ENCODE measurements at regions not wholly inside any gene's neighbourhood (a gene's known extent, or its start where the extent isn't known, plus 50 kb on each side); places are given as distances from the start of the nearest gene placed in this dataset.

- H3K36me3 ChIP-seq (ENCODE audit: insufficient read depth, low read length): no peaks in the 10 kb centered on the region
- H3K4me3 ChIP-seq: no peak overlapping the region
- TF ChIP-seq FOXP2 (optimal IDR thresholded peaks at IDR 0.05; ENCODE audit: control extremely low read depth, extremely low read length, insufficient read depth): no peak
- TF ChIP-seq POLR2AphosphoS5 (IDR thresholded peaks at IDR 0.05; ENCODE audit: borderline replicate concordance, low read depth, low read length): no peak
- TF ChIP-seq EZH2 (IDR thresholded peaks at IDR 0.05): no peak
- H3K9ac ChIP-seq (ENCODE audit: insufficient read length): no peak overlapping the region
- no peaks in the 10 kb centered on the region for H3K9me3 ChIP-seq (ENCODE audit: low read depth, low read length)
- no peak overlapping the region for H3K27ac ChIP-seq
- DNase-seq (ENCODE audit: low read depth, low spot score): no peak
Observed at GRCh38 chr12:89781156-89781555, 72.5 kb upstream of the ATP2B1 start.

GRCh38 chr12:89779090-89779489 is 70.5 kb upstream of the ATP2B1 start:
- no peaks in the 10 kb centered on the region for H3K9me3 ChIP-seq (ENCODE audit: low read depth, low read length)
- H3K4me3 ChIP-seq: no peak overlapping the region
- TF ChIP-seq FOXP2 (optimal IDR thresholded peaks at IDR 0.05; ENCODE audit: control extremely low read depth, extremely low read length, insufficient read depth) (no peak), EZH2 (IDR thresholded peaks at IDR 0.05) (no peak), POLR2AphosphoS5 (IDR thresholded peaks at IDR 0.05; ENCODE audit: borderline replicate concordance, low read depth, low read length) (no peak)
- no peaks in the 10 kb centered on the region for H3K36me3 ChIP-seq (ENCODE audit: insufficient read depth, low read length)
- DNase-seq (ENCODE audit: low read depth, low spot score): no peak
- H3K9ac ChIP-seq (ENCODE audit: insufficient read length): no peak overlapping the region
- no peak overlapping the region for H3K27ac ChIP-seq

- Histone ChIP-seq H3K9me3 (ENCODE audit: low read depth, low read length) (no peaks in the 10 kb centered on the region), H3K4me3 (no peak overlapping the region), H3K9ac (ENCODE audit: insufficient read length) (no peak overlapping the region), H3K36me3 (ENCODE audit: insufficient read depth, low read length) (no peaks in the 10 kb centered on the region), H3K27ac (no peak overlapping the region)
- TF ChIP-seq FOXP2 (optimal IDR thresholded peaks at IDR 0.05; ENCODE audit: control extremely low read depth, extremely low read length, insufficient read depth): no peak
- TF ChIP-seq EZH2 (IDR thresholded peaks at IDR 0.05): no peak
- no peak for TF ChIP-seq POLR2AphosphoS5 (IDR thresholded peaks at IDR 0.05; ENCODE audit: borderline replicate concordance, low read depth, low read length)
- DNase-seq (ENCODE audit: low read depth, low spot score): no peak
Observed at GRCh38 chr12:89777733-89778379, 69.2 kb upstream of the ATP2B1 start.

GRCh38 chr12:89775986-89776365 is 67.3 kb upstream of the ATP2B1 start:
- DNase-seq (ENCODE audit: low read depth, low spot score): no peak
- Histone ChIP-seq H3K9ac (ENCODE audit: insufficient read length) (no peak overlapping the region), H3K9me3 (ENCODE audit: low read depth, low read length) (no peaks in the 10 kb centered on the region), H3K36me3 (ENCODE audit: insufficient read depth, low read length) (no peaks in the 10 kb centered on the region), H3K4me3 (no peak overlapping the region), H3K27ac (no peak overlapping the region)
- no peak for TF ChIP-seq POLR2AphosphoS5 (IDR thresholded peaks at IDR 0.05; ENCODE audit: borderline replicate concordance, low read depth, low read length)
- no peak for TF ChIP-seq FOXP2 (optimal IDR thresholded peaks at IDR 0.05; ENCODE audit: control extremely low read depth, extremely low read length, insufficient read depth)
- TF ChIP-seq EZH2 (IDR thresholded peaks at IDR 0.05): no peak

GRCh38 chr12:89775063-89775985 is 66.7 kb upstream of the ATP2B1 start:
- H3K27ac ChIP-seq: no peak overlapping the region
- no peak for DNase-seq (ENCODE audit: low read depth, low spot score)

GRCh38 chr12:89774645-89775044 is 66.0 kb upstream of the ATP2B1 start:
- Histone ChIP-seq H3K9me3 (ENCODE audit: low read depth, low read length) (no peaks in the 10 kb centered on the region), H3K9ac (ENCODE audit: insufficient read length) (no peak overlapping the region), H3K36me3 (ENCODE audit: insufficient read depth, low read length) (no peaks in the 10 kb centered on the region), H3K27ac (no peak overlapping the region), H3K4me3 (no peak overlapping the region)
- no peak for DNase-seq (ENCODE audit: low read depth, low spot score)
- TF ChIP-seq FOXP2 (optimal IDR thresholded peaks at IDR 0.05; ENCODE audit: control extremely low read depth, extremely low read length, insufficient read depth): no peak
- TF ChIP-seq POLR2AphosphoS5 (IDR thresholded peaks at IDR 0.05; ENCODE audit: borderline replicate concordance, low read depth, low read length): no peak
- no peak for TF ChIP-seq EZH2 (IDR thresholded peaks at IDR 0.05)

More at GRCh38 chr12:89775063-89775985, 66.7 kb upstream of the ATP2B1 start:
- H3K9me3 ChIP-seq (ENCODE audit: low read depth, low read length): no peaks in the 10 kb centered on the region
- H3K9ac ChIP-seq (ENCODE audit: insufficient read length): no peak overlapping the region
- H3K4me3 ChIP-seq: 0 out of 2 replicates have a peak overlapping the region, but pooled peaks have one; percentile 15
- no peaks in the 10 kb centered on the region for H3K36me3 ChIP-seq (ENCODE audit: insufficient read depth, low read length)
- TF ChIP-seq POLR2AphosphoS5 (IDR thresholded peaks at IDR 0.05; ENCODE audit: borderline replicate concordance, low read depth, low read length) (no peak), FOXP2 (optimal IDR thresholded peaks at IDR 0.05; ENCODE audit: control extremely low read depth, extremely low read length, insufficient read depth) (no peak), EZH2 (IDR thresholded peaks at IDR 0.05) (no peak)

GRCh38 chr12:89770391-89770790 is 61.8 kb upstream of the ATP2B1 start:
- H3K9ac ChIP-seq (ENCODE audit: insufficient read length): no peak overlapping the region
- no peaks in the 10 kb centered on the region for H3K36me3 ChIP-seq (ENCODE audit: insufficient read depth, low read length)
- no peaks in the 10 kb centered on the region for H3K9me3 ChIP-seq (ENCODE audit: low read depth, low read length)
- H3K4me3 ChIP-seq: no peak overlapping the region
- no peak overlapping the region for H3K27ac ChIP-seq
- no peak for DNase-seq (ENCODE audit: low read depth, low spot score)
- TF ChIP-seq FOXP2 (optimal IDR thresholded peaks at IDR 0.05; ENCODE audit: control extremely low read depth, extremely low read length, insufficient read depth) (no peak), EZH2 (IDR thresholded peaks at IDR 0.05) (no peak), POLR2AphosphoS5 (IDR thresholded peaks at IDR 0.05; ENCODE audit: borderline replicate concordance, low read depth, low read length) (no peak)

GRCh38 chr12:89769483-89769818 is 60.8 kb upstream of the ATP2B1 start:
- TF ChIP-seq EZH2 (IDR thresholded peaks at IDR 0.05) (no peak), POLR2AphosphoS5 (IDR thresholded peaks at IDR 0.05; ENCODE audit: borderline replicate concordance, low read depth, low read length) (no peak), FOXP2 (optimal IDR thresholded peaks at IDR 0.05; ENCODE audit: control extremely low read depth, extremely low read length, insufficient read depth) (no peak)
- Histone ChIP-seq H3K36me3 (ENCODE audit: insufficient read depth, low read length) (no peaks in the 10 kb centered on the region), H3K9me3 (ENCODE audit: low read depth, low read length) (no peaks in the 10 kb centered on the region), H3K4me3 (no peak overlapping the region), H3K27ac (no peak overlapping the region), H3K9ac (ENCODE audit: insufficient read length) (no peak overlapping the region)
- no peak for DNase-seq (ENCODE audit: low read depth, low spot score)
